Sigmoid colon (tissue), 4 donors: ENCODE measurements at regions not wholly inside any gene's neighbourhood (a gene's known extent, or its start where the extent isn't known, plus 50 kb on each side); places are given as distances from the start of the nearest gene placed in this dataset.

Source experiments
- POLR2AphosphoS5 ChIP-seq, 4 donors: sonication (generic); formaldehyde crosslinking; IDR thresholded peaks; one replicate each; pipeline ENCODE4 v1.6.1; 2017; ENCODE audit warnings: antibody characterized with exemption in 4 of 4
- TF ChIP-seq, protein P1 (sequence below), 4 experiments: fragments of 450-650 bp in 3 of 4; fragments of 200-600 bp in 1 of 4; IDR thresholded peaks; one replicate each; pipeline ENCODE4 v1.5.1; 2016 to 2019; ENCODE audit warnings: antibody characterized with exemption in 4 of 4, mild to moderate bottlenecking in 3 of 4, moderate library complexity in 2 of 4

DNA sequence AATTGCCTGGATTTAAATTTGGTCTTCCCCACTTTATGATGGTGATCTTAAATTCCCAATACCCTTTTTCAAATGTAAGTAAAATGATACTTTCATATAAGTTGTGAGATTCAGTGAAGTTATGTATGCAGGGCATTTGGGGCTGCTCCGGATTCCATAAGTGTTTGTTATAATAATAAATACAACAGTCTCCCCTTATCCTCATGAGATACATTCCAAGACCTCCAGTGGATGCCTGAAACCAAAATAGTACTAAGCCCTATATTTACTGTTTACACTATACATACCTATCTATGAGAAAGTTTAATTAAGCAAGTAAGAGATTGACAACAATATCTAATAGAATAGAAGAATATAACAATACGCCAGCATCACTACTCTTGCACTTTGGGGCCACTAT is 2237.8 kb downstream of the PCDH9 start:
- no peak for TF ChIP-seq POLR2AphosphoS5 (IDR thresholded peaks at IDR 0.05)
- TF ChIP-seq, protein P1, sequence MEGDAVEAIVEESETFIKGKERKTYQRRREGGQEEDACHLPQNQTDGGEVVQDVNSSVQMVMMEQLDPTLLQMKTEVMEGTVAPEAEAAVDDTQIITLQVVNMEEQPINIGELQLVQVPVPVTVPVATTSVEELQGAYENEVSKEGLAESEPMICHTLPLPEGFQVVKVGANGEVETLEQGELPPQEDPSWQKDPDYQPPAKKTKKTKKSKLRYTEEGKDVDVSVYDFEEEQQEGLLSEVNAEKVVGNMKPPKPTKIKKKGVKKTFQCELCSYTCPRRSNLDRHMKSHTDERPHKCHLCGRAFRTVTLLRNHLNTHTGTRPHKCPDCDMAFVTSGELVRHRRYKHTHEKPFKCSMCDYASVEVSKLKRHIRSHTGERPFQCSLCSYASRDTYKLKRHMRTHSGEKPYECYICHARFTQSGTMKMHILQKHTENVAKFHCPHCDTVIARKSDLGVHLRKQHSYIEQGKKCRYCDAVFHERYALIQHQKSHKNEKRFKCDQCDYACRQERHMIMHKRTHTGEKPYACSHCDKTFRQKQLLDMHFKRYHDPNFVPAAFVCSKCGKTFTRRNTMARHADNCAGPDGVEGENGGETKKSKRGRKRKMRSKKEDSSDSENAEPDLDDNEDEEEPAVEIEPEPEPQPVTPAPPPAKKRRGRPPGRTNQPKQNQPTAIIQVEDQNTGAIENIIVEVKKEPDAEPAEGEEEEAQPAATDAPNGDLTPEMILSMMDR (IDR thresholded peaks at IDR 0.05) = no peak
